T-helper 1 cell treated with Interleukin-12 subunit alpha and Interleukin-12 subunit beta and Interleukin-4 antibody, amounts not matched to agents 30 μg/mL and 1 μg/mL, for 36 hours (primary cell): ENCODE measurements at regions not wholly inside any gene's neighbourhood (a gene's known extent, or its start where the extent isn't known, plus 50 kb on each side); places are given as distances from the start of the nearest gene placed in this dataset.

Source experiments
- H3K27ac Mint-ChIP-seq: one replicate; pipeline ENCODE4 v1.8.0; 2021; ENCODE audit warnings: mild to moderate bottlenecking, mixed read lengths
- H3K27me3 Mint-ChIP-seq: one replicate; pipeline ENCODE4 v1.8.0; 2021; ENCODE audit warnings: low read depth, mixed read lengths
- H3K36me3 Mint-ChIP-seq: one replicate; pipeline ENCODE4 v1.8.0; 2021; ENCODE audit warnings: low read depth, mixed read lengths
- H3K4me1 Mint-ChIP-seq: one replicate; pipeline ENCODE4 v1.8.0; 2021; ENCODE audit warnings: low read depth, mixed read lengths
- H3K4me3 Mint-ChIP-seq: one replicate; pipeline ENCODE4 v1.8.0; 2021; ENCODE audit warnings: mild to moderate bottlenecking, moderate library complexity, mixed read lengths
- H3K9me3 Mint-ChIP-seq: one replicate; pipeline ENCODE4 v1.8.0; 2021; ENCODE audit warnings: mixed read lengths

- no peaks in the 10 kb centered on the region for H3K36me3 Mint-ChIP-seq
- H3K27me3 Mint-ChIP-seq: peaks cover 59% of the 10 kb centered on the region
- no peaks in the 10 kb centered on the region for H3K9me3 Mint-ChIP-seq
- no peak overlapping the region for H3K4me3 Mint-ChIP-seq
- no peaks in the 10 kb centered on the region for H3K4me1 Mint-ChIP-seq
- H3K27ac Mint-ChIP-seq: no peak overlapping the region
These were observed 224.1 kb upstream of the FOXF1 start for GRCh38 chr16:86285938-86286921.

- Mint-ChIP-seq H3K27me3 (peaks cover 62% of the 10 kb centered on the region), H3K27ac (no peak overlapping the region), H3K4me1 (no peaks in the 10 kb centered on the region), H3K9me3 (no peaks in the 10 kb centered on the region), H3K36me3 (no peaks in the 10 kb centered on the region), H3K4me3 (no peak overlapping the region)
These were observed 223.2 kb upstream of the FOXF1 start for GRCh38 chr16:86286991-86287663.

DNA sequence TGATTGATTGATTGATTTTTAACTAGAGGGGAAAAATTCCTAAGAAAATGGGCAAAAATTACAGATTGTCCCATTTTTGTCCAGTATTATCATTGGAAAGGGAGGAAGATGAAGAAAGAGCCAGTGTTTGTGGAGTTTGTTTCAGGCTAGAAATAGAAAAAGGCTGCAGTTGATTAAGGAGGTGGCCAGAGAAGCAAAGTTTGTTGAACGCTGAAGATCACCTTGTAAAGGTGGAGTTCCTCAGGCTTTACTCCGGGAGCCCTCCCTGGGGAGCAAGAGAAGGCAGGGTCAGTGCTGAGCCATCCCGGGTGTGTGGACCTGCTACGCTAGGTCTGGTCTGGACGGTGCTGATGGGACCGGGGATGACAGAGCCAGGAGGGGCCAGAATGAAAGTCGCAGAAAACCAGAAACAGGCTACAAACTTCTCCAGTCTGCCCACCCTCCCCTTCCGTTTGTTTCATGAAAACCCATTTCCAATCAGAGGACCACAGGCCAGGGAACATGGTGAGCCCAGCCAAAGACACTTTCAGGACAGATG lies 222.6 kb upstream of the FOXF1 start:
- Mint-ChIP-seq H3K27ac (no peak overlapping the region), H3K36me3 (no peaks in the 10 kb centered on the region), H3K9me3 (no peaks in the 10 kb centered on the region), H3K4me3 (no peak overlapping the region), H3K4me1 (no peaks in the 10 kb centered on the region), H3K27me3 (peaks cover 67% of the 10 kb centered on the region)

DNA sequence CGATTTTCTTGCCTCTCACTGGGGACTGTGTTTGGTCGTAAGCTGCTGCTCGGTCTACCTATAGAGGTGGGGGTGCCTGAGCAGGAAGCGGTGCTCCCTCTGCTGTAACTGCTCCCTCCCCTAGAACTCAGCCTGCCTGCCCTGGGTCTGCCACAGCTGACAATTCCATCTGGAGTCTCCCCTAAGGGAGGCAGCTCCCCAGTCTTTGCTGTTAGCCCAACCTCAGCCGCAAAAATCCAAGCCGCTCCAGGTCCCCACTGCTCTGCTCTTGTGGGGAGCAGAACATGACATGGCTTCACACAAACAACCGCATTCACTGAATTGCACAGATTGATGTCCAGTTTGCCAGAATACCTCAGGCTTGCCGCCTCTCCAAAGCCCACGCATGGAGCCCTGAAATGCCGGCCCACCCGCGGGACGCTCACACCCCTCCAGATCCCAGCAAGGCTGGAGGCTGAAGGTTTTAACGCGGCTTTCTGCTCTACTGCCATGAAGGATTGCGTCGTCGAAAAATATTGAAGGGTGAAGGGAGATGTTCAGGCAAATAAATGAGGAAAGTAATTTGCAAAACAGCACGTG lies 221.5 kb upstream of the FOXF1 start:
- Mint-ChIP-seq H3K36me3 (no peaks in the 10 kb centered on the region), H3K4me3 (no peak overlapping the region), H3K27ac (no peak overlapping the region), H3K4me1 (no peaks in the 10 kb centered on the region), H3K27me3 (peaks cover 66% of the 10 kb centered on the region), H3K9me3 (no peaks in the 10 kb centered on the region)

- Mint-ChIP-seq H3K36me3 (no peaks in the 10 kb centered on the region), H3K27me3 (peaks cover 66% of the 10 kb centered on the region), H3K9me3 (no peaks in the 10 kb centered on the region), H3K4me3 (no peak overlapping the region), H3K27ac (no peak overlapping the region), H3K4me1 (no peaks in the 10 kb centered on the region)
These were observed 221.0 kb upstream of the FOXF1 start for GRCh38 chr16:86289304-86289703.

- no peaks in the 10 kb centered on the region for H3K4me1 Mint-ChIP-seq
- H3K36me3 Mint-ChIP-seq: no peaks in the 10 kb centered on the region
- no peak overlapping the region for H3K27ac Mint-ChIP-seq
- H3K4me3 Mint-ChIP-seq: no peak overlapping the region
- H3K9me3 Mint-ChIP-seq: no peaks in the 10 kb centered on the region
- H3K27me3 Mint-ChIP-seq: peaks cover 63% of the 10 kb centered on the region
These were observed 220.4 kb upstream of the FOXF1 start for GRCh38 chr16:86289907-86290306.

DNA sequence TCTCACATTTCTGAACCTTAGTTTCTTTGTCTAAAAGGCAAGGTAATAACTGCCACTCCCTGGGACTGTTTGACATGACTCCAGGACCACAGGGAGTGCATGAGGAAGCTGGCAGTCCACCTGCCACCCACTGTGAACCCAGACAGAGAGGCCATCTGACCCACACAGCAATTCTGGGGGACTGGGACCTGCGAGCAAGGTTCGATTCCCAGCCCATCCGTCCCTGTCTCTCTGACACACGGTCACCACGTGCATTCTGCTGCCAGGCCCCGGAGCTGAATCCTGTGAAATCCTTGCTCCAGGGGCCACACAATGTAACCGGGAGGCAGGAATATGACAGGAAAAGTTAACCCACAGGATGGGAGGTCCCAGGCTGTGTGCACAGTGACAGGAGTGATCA lies 218.8 kb upstream of the FOXF1 start:
- no peak overlapping the region for H3K4me3 Mint-ChIP-seq

GRCh38 chr16:86292171-86292775 lies 218.1 kb upstream of the FOXF1 start:
- no peaks in the 10 kb centered on the region for H3K9me3 Mint-ChIP-seq
- H3K4me1 Mint-ChIP-seq: no peaks in the 10 kb centered on the region
- H3K27me3 Mint-ChIP-seq: peaks cover 59% of the 10 kb centered on the region
- H3K36me3 Mint-ChIP-seq: no peaks in the 10 kb centered on the region
- H3K4me3 Mint-ChIP-seq: no peak overlapping the region
- H3K27ac Mint-ChIP-seq: no peak overlapping the region

More for the DNA sequence above, 218.8 kb upstream of the FOXF1 start:
- no peak overlapping the region for H3K27ac Mint-ChIP-seq
- H3K4me1 Mint-ChIP-seq: no peaks in the 10 kb centered on the region
- no peaks in the 10 kb centered on the region for H3K36me3 Mint-ChIP-seq
- H3K27me3 Mint-ChIP-seq: peaks cover 57% of the 10 kb centered on the region
- no peaks in the 10 kb centered on the region for H3K9me3 Mint-ChIP-seq

DNA sequence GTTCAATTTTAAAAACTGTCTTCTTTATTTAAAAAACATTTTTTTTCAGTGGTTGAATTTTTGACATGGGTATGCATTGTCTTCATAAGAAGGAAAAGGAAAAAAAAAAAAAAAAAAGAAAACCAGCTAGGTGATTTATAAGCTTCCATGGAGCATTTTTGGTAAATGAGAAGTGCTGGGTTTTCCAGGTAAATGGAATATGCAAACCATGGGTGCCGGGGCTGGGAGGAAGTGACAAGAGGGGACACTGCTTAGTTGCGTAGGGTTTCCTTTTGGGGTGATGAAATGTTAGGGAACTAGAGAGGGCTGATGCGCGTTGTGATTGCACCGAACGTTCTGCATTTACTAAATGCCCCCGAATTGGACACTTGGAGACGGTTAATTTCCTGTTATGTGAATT lies 217.4 kb upstream of the FOXF1 start:
- Mint-ChIP-seq H3K36me3 (no peaks in the 10 kb centered on the region), H3K27me3 (peaks cover 59% of the 10 kb centered on the region)

GRCh38 chr16:86293906-86294305 lies 216.4 kb upstream of the FOXF1 start:
- H3K27me3 Mint-ChIP-seq: peaks cover 58% of the 10 kb centered on the region
- no peaks in the 10 kb centered on the region for H3K4me1 Mint-ChIP-seq
- H3K4me3 Mint-ChIP-seq: no peak overlapping the region
- H3K36me3 Mint-ChIP-seq: no peaks in the 10 kb centered on the region
- no peaks in the 10 kb centered on the region for H3K9me3 Mint-ChIP-seq
- no peak overlapping the region for H3K27ac Mint-ChIP-seq

More for the DNA sequence above, 217.4 kb upstream of the FOXF1 start:
- Mint-ChIP-seq H3K4me3 (no peak overlapping the region), H3K4me1 (no peaks in the 10 kb centered on the region), H3K9me3 (no peaks in the 10 kb centered on the region), H3K27ac (no peak overlapping the region)

DNA sequence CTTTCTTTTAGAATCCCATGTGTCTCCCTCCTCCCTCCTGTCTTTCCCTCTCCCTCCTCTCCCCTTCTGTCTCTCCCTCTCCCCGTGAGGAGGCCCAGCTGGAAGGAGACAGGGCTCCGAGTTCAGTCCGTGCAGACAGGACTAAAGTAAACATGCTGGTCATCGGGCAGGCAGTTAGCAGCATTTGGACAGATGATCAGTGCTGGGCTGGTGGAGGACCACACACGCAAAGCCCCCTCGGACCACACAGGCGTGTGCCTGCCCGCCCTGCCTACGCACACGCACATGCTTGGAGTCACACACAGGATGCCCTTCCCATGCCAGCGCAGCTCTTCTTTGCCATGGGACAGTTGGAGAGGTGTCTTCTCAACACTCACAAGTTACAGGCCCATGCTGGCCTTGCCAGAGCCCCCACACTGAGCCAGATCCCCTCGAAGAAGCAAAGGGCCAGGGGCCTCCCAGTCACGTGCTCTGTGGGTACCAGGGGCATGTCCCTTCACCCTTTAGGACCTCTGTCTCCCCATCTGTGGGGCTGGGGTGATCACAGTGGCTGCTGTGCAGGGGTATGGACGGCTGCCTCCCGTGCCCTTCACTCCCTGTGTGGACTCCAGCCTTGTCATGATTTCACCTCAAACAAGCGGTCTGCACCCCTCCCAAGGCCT lies 215.7 kb upstream of the FOXF1 start:
- H3K27ac Mint-ChIP-seq: no peak overlapping the region
- H3K4me3 Mint-ChIP-seq: no peak overlapping the region
- no peaks in the 10 kb centered on the region for H3K9me3 Mint-ChIP-seq
- no peaks in the 10 kb centered on the region for H3K4me1 Mint-ChIP-seq
- no peaks in the 10 kb centered on the region for H3K36me3 Mint-ChIP-seq
- H3K27me3 Mint-ChIP-seq: peaks cover 56% of the 10 kb centered on the region

- peaks cover 60% of the 10 kb centered on the region for H3K27me3 Mint-ChIP-seq
- no peaks in the 10 kb centered on the region for H3K4me1 Mint-ChIP-seq
- H3K9me3 Mint-ChIP-seq: no peaks in the 10 kb centered on the region
- H3K27ac Mint-ChIP-seq: no peak overlapping the region
- H3K36me3 Mint-ChIP-seq: no peaks in the 10 kb centered on the region
- no peak overlapping the region for H3K4me3 Mint-ChIP-seq
These were observed 214.1 kb upstream of the FOXF1 start for GRCh38 chr16:86296256-86296655.

GRCh38 chr16:86297391-86297790 lies 212.9 kb upstream of the FOXF1 start:
- Mint-ChIP-seq H3K9me3 (no peaks in the 10 kb centered on the region), H3K4me1 (no peaks in the 10 kb centered on the region), H3K36me3 (no peaks in the 10 kb centered on the region), H3K27me3 (peaks cover 66% of the 10 kb centered on the region), H3K27ac (no peak overlapping the region), H3K4me3 (no peak overlapping the region)
